AG09309 (cell line): ENCODE measurements at regions not wholly inside any gene's neighbourhood (a gene's known extent, or its start where the extent isn't known, plus 50 kb on each side); places are given as distances from the start of the nearest gene placed in this dataset.
"Not testable (repeated sequence)": the region's sequence is repeated elsewhere in the genome, so short reads cannot be mapped to it uniquely, and the experiment has no call there.

Experiments
- DNase-seq: peaks from one replicate; pipeline ENCODE4 v3.0.0-alpha.2; 2010; ENCODE audit warnings: low read depth
- H3K4me3 ChIP-seq: 2 replicates; pipeline ENCODE4 v1.5.1; 2011; ENCODE audit warnings: mild to moderate bottlenecking, low read depth, low read length, moderate library complexity; ENCODE audit not compliant: control insufficient read depth
- TF ChIP-seq, protein P1 (sequence below): IDR thresholded peaks from 2 replicates; pipeline ENCODE4 v1.5.1; 2011; ENCODE audit warnings: mild to moderate bottlenecking, low read depth, low read length, inconsistent platforms; ENCODE audit not compliant: insufficient read depth, control insufficient read depth; ENCODE audit errors: missing control alignments

DNA sequence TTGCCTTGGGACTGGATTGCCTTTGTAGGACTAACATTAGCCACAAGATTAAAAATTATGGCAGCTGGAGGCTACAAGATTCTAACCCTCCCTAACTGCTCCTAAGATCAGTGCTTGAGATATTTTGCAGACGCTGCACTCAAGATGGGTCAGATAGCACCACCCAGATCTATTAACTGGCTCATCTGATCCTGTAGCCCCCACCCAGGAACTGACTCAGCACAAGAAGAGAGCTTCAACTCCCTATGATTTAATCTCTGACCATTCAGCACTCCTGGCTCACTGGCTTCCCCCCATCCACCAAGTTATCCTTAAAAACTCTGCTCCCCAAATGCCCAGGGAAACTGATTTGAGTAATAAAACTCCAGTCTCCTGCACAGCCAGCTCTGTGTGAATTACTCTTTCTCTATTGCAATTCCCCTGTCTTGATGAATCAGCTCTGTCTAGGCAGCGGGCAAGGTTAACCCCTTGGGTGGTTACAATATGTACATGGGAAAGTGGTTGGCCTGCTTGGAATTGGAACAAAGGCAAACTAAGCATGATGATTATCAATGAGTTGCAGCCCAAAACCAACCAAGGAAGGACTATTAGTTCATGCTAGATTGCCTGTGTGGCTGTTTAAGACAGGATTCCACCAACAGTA is 111.3 kb downstream of the OR2B2 start:
- DNase-seq, result no peak
- no peak overlapping the region for H3K4me3 ChIP-seq
- TF ChIP-seq, protein P1, sequence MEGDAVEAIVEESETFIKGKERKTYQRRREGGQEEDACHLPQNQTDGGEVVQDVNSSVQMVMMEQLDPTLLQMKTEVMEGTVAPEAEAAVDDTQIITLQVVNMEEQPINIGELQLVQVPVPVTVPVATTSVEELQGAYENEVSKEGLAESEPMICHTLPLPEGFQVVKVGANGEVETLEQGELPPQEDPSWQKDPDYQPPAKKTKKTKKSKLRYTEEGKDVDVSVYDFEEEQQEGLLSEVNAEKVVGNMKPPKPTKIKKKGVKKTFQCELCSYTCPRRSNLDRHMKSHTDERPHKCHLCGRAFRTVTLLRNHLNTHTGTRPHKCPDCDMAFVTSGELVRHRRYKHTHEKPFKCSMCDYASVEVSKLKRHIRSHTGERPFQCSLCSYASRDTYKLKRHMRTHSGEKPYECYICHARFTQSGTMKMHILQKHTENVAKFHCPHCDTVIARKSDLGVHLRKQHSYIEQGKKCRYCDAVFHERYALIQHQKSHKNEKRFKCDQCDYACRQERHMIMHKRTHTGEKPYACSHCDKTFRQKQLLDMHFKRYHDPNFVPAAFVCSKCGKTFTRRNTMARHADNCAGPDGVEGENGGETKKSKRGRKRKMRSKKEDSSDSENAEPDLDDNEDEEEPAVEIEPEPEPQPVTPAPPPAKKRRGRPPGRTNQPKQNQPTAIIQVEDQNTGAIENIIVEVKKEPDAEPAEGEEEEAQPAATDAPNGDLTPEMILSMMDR, result no peak

DNA sequence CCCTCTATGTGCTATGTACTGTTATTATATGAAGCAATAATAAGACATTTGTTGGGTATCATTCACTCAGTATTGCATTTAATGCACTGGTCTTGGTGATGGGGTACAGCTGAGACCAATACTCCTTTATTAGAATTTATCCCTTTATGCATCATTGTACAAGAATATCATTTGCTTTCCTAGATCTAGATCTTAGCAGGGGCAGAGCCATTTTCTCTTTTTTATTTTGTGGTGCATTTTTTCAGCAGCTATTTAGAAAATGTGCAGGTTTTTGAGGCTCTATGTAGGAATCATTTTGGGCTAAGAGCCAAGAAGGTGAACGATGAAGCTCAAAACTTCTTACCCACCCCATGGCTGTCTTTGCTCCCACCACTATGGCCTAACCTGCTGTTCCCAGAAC is 114.2 kb downstream of the OR2B2 start:
- no peak overlapping the region for H3K4me3 ChIP-seq
- DNase-seq, result no peak
- TF ChIP-seq, protein P1, result no peak

DNA sequence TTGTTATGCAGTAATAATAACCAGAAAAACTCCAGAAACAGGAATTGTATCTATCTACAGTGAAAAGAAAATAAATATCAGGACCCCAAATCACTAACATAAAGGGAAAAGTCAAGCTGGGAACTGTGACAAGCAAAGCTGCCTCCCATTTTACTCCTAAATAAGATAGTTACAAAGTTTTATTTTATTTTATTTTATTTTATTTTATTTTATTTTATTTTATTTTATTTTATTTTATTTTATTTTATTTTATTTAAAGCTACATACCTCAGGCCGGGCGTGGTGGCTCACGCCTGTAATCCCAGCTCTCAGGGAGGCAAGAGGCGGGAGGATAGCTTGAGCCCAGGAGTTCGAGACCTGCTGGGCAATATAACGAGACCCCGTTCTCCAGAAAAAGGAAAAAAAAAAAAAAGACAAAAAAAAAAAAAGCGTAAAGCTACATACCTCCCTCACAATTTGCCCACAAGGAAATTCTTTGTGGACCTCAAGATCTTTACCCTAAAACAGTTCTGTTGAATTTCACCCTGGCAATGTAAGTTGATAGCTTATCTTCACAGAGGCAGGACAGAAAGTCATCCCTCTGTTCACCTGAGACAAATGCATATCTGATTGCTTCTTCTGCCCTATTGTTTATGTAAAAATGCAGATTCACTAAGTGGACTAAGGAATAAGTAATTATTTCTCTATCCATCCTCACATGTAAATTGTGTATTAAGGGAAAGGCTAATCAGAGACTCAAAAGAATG is 115.3 kb downstream of the OR2B2 start:
- not testable (repeated sequence) for DNase-seq

DNA sequence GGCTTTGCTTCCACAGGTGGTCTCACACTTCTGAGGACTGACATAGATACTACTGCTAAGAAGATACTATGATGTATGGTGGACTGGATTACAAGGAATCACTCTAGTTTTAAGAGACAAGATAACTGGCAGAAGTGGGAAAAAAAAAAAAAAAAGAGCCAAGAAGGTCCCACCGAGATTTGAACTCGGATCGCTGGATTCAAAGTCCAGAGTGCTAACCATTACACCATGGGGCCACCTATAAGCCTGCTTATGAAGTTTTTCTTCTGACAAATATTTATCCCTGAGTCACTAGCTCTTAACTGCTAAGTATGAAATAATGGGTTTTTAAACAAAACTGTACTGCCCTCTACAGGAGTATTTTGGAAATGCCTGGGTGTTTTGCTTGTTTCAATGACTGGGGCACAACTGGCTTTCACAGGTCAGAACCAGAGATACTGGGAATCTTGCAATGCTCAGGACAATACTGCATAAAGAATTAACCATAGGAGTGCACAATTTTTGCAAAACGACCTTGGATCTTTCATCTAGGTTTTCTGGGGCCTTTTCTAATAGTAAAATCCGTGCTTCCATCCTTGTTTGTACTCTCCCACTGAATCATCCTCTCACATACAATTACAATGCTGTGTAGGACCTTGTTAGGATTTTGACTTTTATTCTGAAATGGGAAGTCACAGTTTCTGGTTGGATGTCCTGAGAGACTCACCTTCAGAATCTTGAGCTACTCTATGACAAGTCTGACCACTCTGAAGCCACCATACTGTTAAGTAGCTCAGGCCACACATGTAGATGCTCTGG is 116.3 kb downstream of the OR2B2 start:
- TF ChIP-seq, protein P1, result peak; percentile 67
- peak; percentile 77 for DNase-seq
- no peak overlapping the region for H3K4me3 ChIP-seq

More for the DNA sequence above, 115.3 kb downstream of the OR2B2 start:
- not testable (repeated sequence) for H3K4me3 ChIP-seq

DNA sequence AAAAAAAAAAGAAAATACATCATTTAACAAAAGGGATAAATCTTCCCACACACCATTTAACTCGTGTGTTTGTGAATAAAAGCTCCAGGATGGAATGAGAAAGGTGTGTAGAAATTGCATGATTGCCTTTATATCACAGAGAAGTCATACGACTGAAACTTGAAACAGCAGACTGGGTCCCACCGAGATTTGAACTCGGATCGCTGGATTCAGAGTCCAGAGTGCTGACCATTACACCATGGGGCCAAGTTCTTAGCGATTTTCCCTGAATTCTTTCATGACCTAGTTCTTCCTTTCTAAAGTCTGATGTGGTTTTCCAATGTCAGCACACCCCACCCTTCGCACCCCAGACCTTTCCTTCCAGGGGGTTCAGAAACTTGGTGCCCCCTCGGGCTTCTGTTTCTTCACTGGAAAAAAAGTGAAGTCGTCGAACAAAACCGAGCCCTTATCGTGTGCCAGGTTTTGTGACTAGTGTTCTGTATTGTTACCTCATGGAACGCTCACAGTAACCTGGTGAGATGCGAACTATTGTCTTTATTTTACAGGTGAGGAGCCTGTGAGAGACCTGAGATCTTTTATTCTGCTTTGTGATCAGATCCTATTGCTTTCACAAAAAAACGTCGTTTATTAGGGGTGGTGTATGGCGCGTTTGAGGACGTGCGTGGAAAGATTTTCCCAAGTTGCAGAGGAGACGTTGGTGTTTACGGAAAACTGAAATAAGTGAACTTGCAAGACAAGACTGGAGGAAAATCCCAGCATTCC is 120.8 kb downstream of the OR2B2 start:
- TF ChIP-seq, protein P1, result no peak
- peak overlapping the region; percentile 77 for H3K4me3 ChIP-seq
- peak; percentile 54 for DNase-seq

DNA sequence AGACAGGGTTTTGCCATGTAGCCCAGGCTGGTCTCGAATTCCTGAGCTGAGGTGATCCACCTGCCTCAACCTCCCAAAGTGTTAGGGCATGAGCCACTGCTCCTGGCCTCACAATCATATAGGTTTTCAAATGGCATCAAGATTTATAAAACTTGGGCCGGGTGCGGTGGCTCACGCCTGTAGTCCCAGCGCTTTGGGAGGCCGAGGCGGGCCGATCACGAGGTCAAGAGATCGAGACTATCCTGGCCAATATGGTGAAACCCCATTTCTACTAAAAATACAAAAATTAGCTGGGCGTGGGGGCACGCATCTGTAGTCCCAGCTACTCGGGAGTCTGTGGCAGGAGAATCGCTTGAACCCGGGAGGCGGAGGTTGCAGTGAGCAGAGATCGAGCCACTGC is 123.8 kb downstream of the OR2B2 start:
- not testable (repeated sequence) for DNase-seq, H3K4me3 ChIP-seq

DNA sequence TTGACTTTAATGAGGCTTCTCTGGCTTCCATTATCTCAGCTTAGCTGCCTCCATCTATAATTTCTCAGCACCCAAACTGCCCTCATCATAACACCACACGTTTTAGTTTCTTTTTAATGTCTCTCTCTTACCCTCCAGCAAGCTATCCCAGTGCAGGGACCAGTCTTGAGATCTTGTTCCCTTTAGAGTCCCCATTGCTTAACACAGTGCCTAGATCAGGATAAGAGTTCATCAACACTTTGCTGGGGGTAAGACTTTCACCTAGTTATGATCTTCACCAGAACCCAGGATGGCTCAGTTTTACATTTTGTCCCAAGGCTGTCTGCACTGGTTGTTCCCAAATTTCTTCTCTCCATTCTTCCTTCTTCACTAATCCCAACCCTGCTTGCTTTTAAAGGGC is 126.1 kb downstream of the OR2B2 start:
- TF ChIP-seq, protein P1, result no peak
- H3K4me3 ChIP-seq, result no peak overlapping the region
- no peak for DNase-seq
